ENCODE measurements at regions not wholly inside any gene's neighbourhood (a gene's known extent, or its start where the extent isn't known, plus 50 kb on each side); places are given as distances from the start of the nearest gene placed in this dataset.

DNA sequence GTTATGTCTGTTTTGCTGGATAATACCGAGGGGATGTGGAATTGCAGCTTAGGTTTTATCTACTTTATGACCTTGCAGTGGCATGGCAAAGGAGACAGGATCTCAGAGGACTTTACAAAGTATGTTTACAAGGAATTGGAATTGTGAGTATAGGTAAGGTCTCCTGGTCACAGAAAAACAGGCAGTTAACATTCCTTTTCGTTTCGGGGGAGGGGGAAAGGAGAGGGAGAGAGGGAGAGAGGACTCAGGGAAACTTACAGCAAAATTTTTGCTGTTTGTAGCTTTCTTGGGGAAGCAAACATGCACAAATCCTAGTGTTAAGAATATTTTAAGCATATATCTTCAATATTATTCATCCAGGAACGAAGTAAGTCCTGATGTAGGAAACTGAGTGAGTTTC, 590.5 kb upstream of the LRFN5 start:
- no peak overlapping the region for H3K4me3 Mint-ChIP-seq
- no peaks in the 10 kb centered on the region for H3K36me3 Mint-ChIP-seq

DNA sequence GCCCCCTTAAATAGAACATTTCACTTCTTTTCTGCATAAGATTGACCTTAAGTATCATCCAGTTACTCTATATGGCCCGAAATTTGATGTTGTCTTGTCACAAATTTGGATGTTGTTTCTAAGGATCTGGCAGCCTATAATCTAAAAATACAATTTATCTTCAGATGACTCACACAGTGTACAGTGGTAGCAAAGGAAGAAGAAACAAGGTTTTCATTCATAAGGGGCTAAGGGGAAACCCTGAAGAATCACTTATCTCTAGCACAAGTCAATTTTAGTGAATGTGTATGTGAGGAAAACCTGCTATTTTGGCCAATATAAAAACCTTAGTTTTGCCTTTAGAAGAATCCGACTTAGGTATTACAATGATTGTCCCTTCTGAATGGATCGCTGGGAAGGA, 606.3 kb upstream of the LRFN5 start:
- DNase-seq (no peak), ATAC-seq (no peak)
- 93% methylated on average over 2 of the region's 3 CpGs for WGBS (ENCODE audit: insufficient coverage)
- Histone ChIP-seq H3K9me3 (ENCODE audit: control insufficient read depth, insufficient read depth, low read length) (no peaks in the 10 kb centered on the region), H3K27ac (ENCODE audit: low read length) (no peak overlapping the region), H3K36me3 (ENCODE audit: control insufficient read depth, insufficient read depth, low read length) (no peaks in the 10 kb centered on the region), H3K4me3 (ENCODE audit: low read length) (no peak overlapping the region), H3K27me3 (ENCODE audit: control insufficient read depth, insufficient read depth, low read length) (no peaks in the 10 kb centered on the region), H3K4me1 (ENCODE audit: control insufficient read depth, insufficient read depth, low read length) (no peaks in the 10 kb centered on the region)
- Mint-ChIP-seq H3K27me3 (ENCODE audit: low read depth in 2 of 2) (no peaks in the 10 kb centered on the region), H3K4me1 (no peaks in the 10 kb centered on the region), H3K4me3 (no peak overlapping the region), H3K27ac (no peak overlapping the region), H3K36me3 (peaks cover 5% of the 10 kb centered on the region), H3K9me3 (peaks cover 9 to 20% of the 10 kb centered on the region in 2 donors)
- intact Hi-C loops (cut with micrococcal nuclease): no loop called here
- TF ChIP-seq, protein P1, sequence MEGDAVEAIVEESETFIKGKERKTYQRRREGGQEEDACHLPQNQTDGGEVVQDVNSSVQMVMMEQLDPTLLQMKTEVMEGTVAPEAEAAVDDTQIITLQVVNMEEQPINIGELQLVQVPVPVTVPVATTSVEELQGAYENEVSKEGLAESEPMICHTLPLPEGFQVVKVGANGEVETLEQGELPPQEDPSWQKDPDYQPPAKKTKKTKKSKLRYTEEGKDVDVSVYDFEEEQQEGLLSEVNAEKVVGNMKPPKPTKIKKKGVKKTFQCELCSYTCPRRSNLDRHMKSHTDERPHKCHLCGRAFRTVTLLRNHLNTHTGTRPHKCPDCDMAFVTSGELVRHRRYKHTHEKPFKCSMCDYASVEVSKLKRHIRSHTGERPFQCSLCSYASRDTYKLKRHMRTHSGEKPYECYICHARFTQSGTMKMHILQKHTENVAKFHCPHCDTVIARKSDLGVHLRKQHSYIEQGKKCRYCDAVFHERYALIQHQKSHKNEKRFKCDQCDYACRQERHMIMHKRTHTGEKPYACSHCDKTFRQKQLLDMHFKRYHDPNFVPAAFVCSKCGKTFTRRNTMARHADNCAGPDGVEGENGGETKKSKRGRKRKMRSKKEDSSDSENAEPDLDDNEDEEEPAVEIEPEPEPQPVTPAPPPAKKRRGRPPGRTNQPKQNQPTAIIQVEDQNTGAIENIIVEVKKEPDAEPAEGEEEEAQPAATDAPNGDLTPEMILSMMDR (IDR thresholded peaks at IDR 0.05): no peak

More for the DNA sequence above, 590.5 kb upstream of the LRFN5 start:
- Histone ChIP-seq H3K4me1 (ENCODE audit: control insufficient read depth, insufficient read depth, low read length) (no peaks in the 10 kb centered on the region), H3K27ac (ENCODE audit: low read length) (no peak overlapping the region), H3K9me3 (ENCODE audit: control insufficient read depth, insufficient read depth, low read length) (no peaks in the 10 kb centered on the region), H3K4me3 (ENCODE audit: low read length) (no peak overlapping the region), H3K27me3 (ENCODE audit: control insufficient read depth, insufficient read depth, low read length) (no peaks in the 10 kb centered on the region), H3K36me3 (ENCODE audit: control insufficient read depth, insufficient read depth, low read length) (no peaks in the 10 kb centered on the region)
- ATAC-seq: no peak
- intact Hi-C loops (cut with micrococcal nuclease): no loop called here
- Mint-ChIP-seq H3K9me3 (peaks cover 4 to 15% of the 10 kb centered on the region in 2 donors), H3K27me3 (ENCODE audit: low read depth in 2 of 2) (no peaks in the 10 kb centered on the region), H3K27ac (no peak overlapping the region), H3K4me1 (no peaks in the 10 kb centered on the region)
- no peak for DNase-seq
- TF ChIP-seq, protein P1 (IDR thresholded peaks at IDR 0.05): no peak
- WGBS (ENCODE audit: insufficient coverage): 50% methylated on average over 4 of the region's 4 CpGs

DNA sequence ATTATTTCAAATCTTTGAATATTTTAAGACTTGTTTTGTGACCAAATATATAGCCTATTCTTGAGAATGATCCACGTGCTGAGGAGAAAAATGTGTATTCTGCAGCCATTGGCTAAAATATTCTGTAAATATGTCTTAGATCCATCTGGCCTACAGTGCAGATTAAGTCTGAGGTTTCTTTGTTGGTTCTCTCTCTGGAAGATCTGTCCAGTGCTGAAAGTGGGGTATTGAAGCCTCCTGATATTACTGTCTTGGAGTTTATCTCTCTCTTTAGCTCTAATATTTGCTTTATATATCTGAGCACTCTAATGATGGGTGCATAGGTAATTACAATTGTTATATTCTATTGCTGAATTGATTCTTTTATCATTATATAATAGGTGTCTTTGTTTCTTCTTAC, 617.4 kb upstream of the LRFN5 start:
- Mint-ChIP-seq H3K27ac (no peak overlapping the region), H3K4me3 (no peak overlapping the region), H3K36me3 (peaks cover 12% of the 10 kb centered on the region), H3K9me3 (peaks cover 19 to 28% of the 10 kb centered on the region in 2 donors), H3K27me3 (ENCODE audit: low read depth in 2 of 2) (no peaks in the 10 kb centered on the region), H3K4me1 (no peaks in the 10 kb centered on the region)
- DNase-seq: no peak
- no peak overlapping the region for H3K27ac ChIP-seq (ENCODE audit: low read length)
- no peak overlapping the region for H3K4me3 ChIP-seq (ENCODE audit: low read length)
- intact Hi-C loops (cut with micrococcal nuclease): no loop called here
- peaks cover 3% of the 10 kb centered on the region for H3K9me3 ChIP-seq (ENCODE audit: control insufficient read depth, insufficient read depth, low read length)
- WGBS (ENCODE audit: insufficient coverage): 36% methylated on average over 1 of the region's 1 CpG
- H3K4me1 ChIP-seq (ENCODE audit: control insufficient read depth, insufficient read depth, low read length): no peaks in the 10 kb centered on the region
- H3K27me3 ChIP-seq (ENCODE audit: control insufficient read depth, insufficient read depth, low read length): no peaks in the 10 kb centered on the region
- no peak for ATAC-seq
- H3K36me3 ChIP-seq (ENCODE audit: control insufficient read depth, insufficient read depth, low read length): no peaks in the 10 kb centered on the region
- TF ChIP-seq, protein P1 (IDR thresholded peaks at IDR 0.05): no peak

DNA sequence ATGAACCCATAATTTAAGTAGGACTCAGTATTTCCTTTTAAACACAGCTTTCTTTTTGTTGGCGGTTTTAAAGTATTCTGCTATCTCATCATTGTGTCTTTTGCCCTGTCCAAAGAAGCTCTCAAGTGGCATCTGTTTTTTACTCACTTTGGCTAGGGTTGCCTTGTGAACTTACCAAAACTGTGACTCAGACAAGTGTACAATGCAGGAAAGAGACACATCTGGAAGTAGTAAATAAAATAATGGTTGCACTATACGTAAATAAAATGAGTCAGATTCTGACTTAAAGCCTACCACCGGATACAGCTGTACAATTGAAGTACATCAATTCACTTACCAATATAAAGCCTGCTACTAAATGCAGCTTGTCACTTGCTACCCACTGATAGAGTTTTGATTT, 619.2 kb upstream of the LRFN5 start:
- H3K27ac ChIP-seq (ENCODE audit: low read length): no peak overlapping the region
- TF ChIP-seq, protein P1 (IDR thresholded peaks at IDR 0.05): no peak
- Mint-ChIP-seq H3K27ac (no peak overlapping the region), H3K9me3 (peaks cover 14 to 30% of the 10 kb centered on the region in 2 donors), H3K27me3 (ENCODE audit: low read depth in 2 of 2) (no peaks in the 10 kb centered on the region), H3K4me1 (no peaks in the 10 kb centered on the region), H3K36me3 (peaks cover 23% of the 10 kb centered on the region), H3K4me3 (no peak overlapping the region)
- no peaks in the 10 kb centered on the region for H3K27me3 ChIP-seq (ENCODE audit: control insufficient read depth, insufficient read depth, low read length)
- peaks cover 3% of the 10 kb centered on the region for H3K9me3 ChIP-seq (ENCODE audit: control insufficient read depth, insufficient read depth, low read length)
- DNase-seq: no peak
- no peak for ATAC-seq
- WGBS (ENCODE audit: insufficient coverage): 94% methylated on average over 3 of the region's 3 CpGs
- intact Hi-C loops (cut with micrococcal nuclease): no loop called here
- no peak overlapping the region for H3K4me3 ChIP-seq (ENCODE audit: low read length)
- H3K36me3 ChIP-seq (ENCODE audit: control insufficient read depth, insufficient read depth, low read length): no peaks in the 10 kb centered on the region
- H3K4me1 ChIP-seq (ENCODE audit: control insufficient read depth, insufficient read depth, low read length): no peaks in the 10 kb centered on the region
